ENCODE measurements at regions not wholly inside any gene's neighbourhood (a gene's known extent, or its start where the extent isn't known, plus 50 kb on each side); places are given as distances from the start of the nearest gene placed in this dataset.
A peak's percentile ranks its signal among the peaks of the same experiment; 100 is the strongest.

GRCh38 chr13:23947893-23948292 is 50.6 kb upstream of the C1QTNF9B start:
- Mint-ChIP-seq H3K4me3 (no peak overlapping the region), H3K27me3 (peaks cover 0 to 23% (median 12%) of the 10 kb centered on the region in 5 donors), H3K9me3 (no peaks in the 10 kb centered on the region), H3K27ac (no peak overlapping the region), H3K4me1 (peaks cover 0 to 2% (median 0%) of the 10 kb centered on the region in 7 donors), H3K36me3 (no peaks in the 10 kb centered on the region)
- H3K4me3 ChIP-seq (ENCODE audit: low read length): no peak overlapping the region
- ChIA-PET CTCF (no interaction called here), POLR2A (no interaction called here)
- no peaks in the 10 kb centered on the region for H3K9me3 ChIP-seq (ENCODE audit: control insufficient read depth in 2 of 3, low read length in 3 of 3)
- no peak overlapping the region for H3K27ac ChIP-seq (ENCODE audit: low read depth, low read length)
- no peaks in the 10 kb centered on the region for H3K36me3 ChIP-seq (ENCODE audit: control insufficient read depth in 2 of 3, insufficient read depth in 3 of 3, low read length in 3 of 3)
- no peaks in the 10 kb centered on the region for H3K27me3 ChIP-seq (ENCODE audit: control insufficient read depth in 2 of 2, insufficient read depth in 2 of 2, low read length in 2 of 2)
- DNase-seq (no peak), ATAC-seq (no peak)
- H3K4me1 ChIP-seq (ENCODE audit: control insufficient read depth in 2 of 2, insufficient read depth in 2 of 2, low read length in 2 of 2): no peaks in the 10 kb centered on the region
- intact Hi-C loops (cut with micrococcal nuclease): no loop called here

DNA sequence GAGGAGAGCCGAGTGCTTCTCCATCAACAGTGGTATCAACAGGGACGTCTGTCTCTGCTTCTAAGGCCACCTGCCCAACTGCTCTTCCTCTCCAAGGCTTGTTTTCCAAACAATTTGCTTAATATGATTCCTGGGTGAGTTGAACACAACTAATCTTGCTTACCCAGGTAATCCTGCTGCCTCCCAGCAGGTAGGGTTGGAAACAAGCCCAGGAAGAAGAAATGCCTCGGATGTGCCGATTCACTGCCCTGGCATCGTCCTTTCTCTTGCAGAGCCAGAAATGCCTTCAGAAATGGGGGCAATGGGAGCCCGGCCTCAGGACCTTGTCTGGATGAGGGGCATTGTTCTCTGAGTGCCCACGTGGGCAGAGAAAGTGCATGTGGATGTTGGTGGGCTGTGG is 51.9 kb upstream of the C1QTNF9B start:
- no peaks in the 10 kb centered on the region for H3K9me3 ChIP-seq (ENCODE audit: control insufficient read depth in 2 of 3, low read length in 3 of 3)
- H3K36me3 ChIP-seq (ENCODE audit: control insufficient read depth in 2 of 3, insufficient read depth in 3 of 3, low read length in 3 of 3): no peaks in the 10 kb centered on the region
- intact Hi-C loops (cut with micrococcal nuclease): no loop called here
- H3K27me3 ChIP-seq (ENCODE audit: control insufficient read depth in 2 of 2, insufficient read depth in 2 of 2, low read length in 2 of 2): no peaks in the 10 kb centered on the region
- Mint-ChIP-seq H3K4me3 (no peak overlapping the region), H3K4me1 (peaks cover 0 to 4% (median 0%) of the 10 kb centered on the region in 7 donors), H3K27me3 (peaks cover 0 to 23% (median 12%) of the 10 kb centered on the region in 5 donors), H3K36me3 (no peaks in the 10 kb centered on the region), H3K27ac (no peak overlapping the region), H3K9me3 (no peaks in the 10 kb centered on the region)
- no peak overlapping the region for H3K27ac ChIP-seq (ENCODE audit: low read depth, low read length)
- ChIA-PET POLR2A (no interaction called here), CTCF (no interaction called here)
- no peak for ATAC-seq
- H3K4me3 ChIP-seq (ENCODE audit: low read length): no peak overlapping the region
- no peak for DNase-seq
- H3K4me1 ChIP-seq (ENCODE audit: control insufficient read depth in 2 of 2, insufficient read depth in 2 of 2, low read length in 2 of 2): no peaks in the 10 kb centered on the region

DNA sequence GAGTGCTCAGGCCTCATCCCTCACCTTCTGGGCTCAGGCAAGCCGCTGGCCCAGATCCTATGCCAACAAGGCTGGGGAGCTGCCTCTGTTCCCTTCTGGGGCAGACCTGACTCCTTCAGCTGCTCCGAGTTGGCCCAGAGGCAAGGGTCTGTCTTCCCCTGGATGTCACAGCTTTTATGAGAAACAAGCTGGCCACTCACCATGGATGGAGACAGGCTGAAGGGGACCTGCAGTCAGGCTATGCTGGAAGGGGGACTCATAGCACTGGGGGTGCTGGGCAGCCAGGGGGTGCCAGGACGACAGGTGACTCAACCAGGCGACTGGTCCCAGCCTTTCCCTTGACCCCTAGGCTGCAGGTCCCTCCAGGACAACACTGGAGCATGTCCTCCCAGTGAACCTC is 52.4 kb upstream of the C1QTNF9B start:
- H3K27ac Mint-ChIP-seq: no peak overlapping the region
- no peaks in the 10 kb centered on the region for H3K4me1 ChIP-seq (ENCODE audit: control insufficient read depth in 2 of 2, insufficient read depth in 2 of 2, low read length in 2 of 2)
- peaks cover 0 to 5% (median 0%) of the 10 kb centered on the region in 7 donors for H3K4me1 Mint-ChIP-seq
- intact Hi-C loops (cut with micrococcal nuclease): no loop called here
- CTCF ChIA-PET: no interaction called here
- no peak for ATAC-seq
- no peaks in the 10 kb centered on the region for H3K36me3 ChIP-seq (ENCODE audit: control insufficient read depth in 2 of 3, insufficient read depth in 3 of 3, low read length in 3 of 3)
- DNase-seq: no peak
- H3K27me3 ChIP-seq (ENCODE audit: control insufficient read depth in 2 of 2, insufficient read depth in 2 of 2, low read length in 2 of 2): no peaks in the 10 kb centered on the region
- no peaks in the 10 kb centered on the region for H3K9me3 ChIP-seq (ENCODE audit: control insufficient read depth in 2 of 3, low read length in 3 of 3)
- no peaks in the 10 kb centered on the region for H3K9me3 Mint-ChIP-seq
- no peak overlapping the region for H3K4me3 ChIP-seq (ENCODE audit: low read length)
- no peak overlapping the region for H3K27ac ChIP-seq (ENCODE audit: low read depth, low read length)
- POLR2A ChIA-PET: no interaction called here
- peaks cover 0 to 3% (median 0%) of the 10 kb centered on the region in 5 donors for H3K36me3 Mint-ChIP-seq
- H3K4me3 Mint-ChIP-seq: no peak overlapping the region
- peaks cover 0 to 23% (median 12%) of the 10 kb centered on the region in 5 donors for H3K27me3 Mint-ChIP-seq

DNA sequence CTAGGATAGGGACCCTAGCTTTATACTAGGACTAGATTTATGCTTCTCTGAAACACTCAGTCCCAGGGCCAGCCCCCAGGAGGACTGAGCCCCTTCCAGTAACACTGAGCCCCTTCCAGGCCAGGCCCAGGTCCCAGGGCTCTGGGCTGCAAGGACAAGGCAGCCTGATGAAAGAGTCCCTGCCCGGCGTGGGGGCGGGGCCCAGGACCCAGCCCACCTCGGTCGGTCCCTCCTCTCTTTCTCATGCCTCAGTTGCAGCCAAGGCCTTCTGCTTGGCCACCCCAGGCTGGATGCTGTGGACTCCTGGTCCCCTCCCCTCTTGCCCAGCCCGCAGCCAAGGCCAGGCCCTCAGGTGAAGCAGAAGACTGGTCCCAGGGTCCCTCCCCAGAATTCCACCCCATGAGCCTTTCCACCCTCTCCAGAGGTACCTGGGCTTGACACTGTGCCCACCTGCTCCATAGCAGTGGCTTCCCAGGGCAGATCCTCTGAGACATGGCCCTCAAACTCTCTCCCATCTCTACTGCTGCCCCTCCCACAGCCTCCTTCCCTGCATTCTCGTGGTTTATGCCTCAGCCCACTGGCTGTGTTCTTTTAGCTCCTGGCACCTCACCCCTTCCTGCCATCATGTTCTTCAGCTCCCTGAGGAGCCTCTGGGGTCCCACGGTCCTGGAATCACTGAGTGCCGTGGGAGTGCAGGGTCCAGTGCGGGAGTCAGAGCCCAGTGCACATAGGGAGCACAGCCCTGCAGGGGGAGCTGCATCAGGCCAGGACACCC is 53.6 kb upstream of the C1QTNF9B start:
- H3K4me1 ChIP-seq (ENCODE audit: control insufficient read depth in 2 of 2, insufficient read depth in 2 of 2, low read length in 2 of 2): no peaks in the 10 kb centered on the region
- CTCF ChIA-PET: no interaction called here
- H3K4me3 ChIP-seq (ENCODE audit: low read length): no peak overlapping the region
- H3K4me3 Mint-ChIP-seq: no peak overlapping the region
- peak overlapping the region in 1 of 9 donors; percentile 43 for H3K27ac Mint-ChIP-seq
- peaks cover 0 to 25% (median 11%) of the 10 kb centered on the region in 5 donors for H3K27me3 Mint-ChIP-seq
- H3K36me3 Mint-ChIP-seq: peaks cover 0 to 3% (median 0%) of the 10 kb centered on the region in 5 donors
- peaks cover 0 to 14% (median 0%) of the 10 kb centered on the region in 7 donors for H3K4me1 Mint-ChIP-seq
- H3K9me3 Mint-ChIP-seq: no peaks in the 10 kb centered on the region
- no peaks in the 10 kb centered on the region for H3K36me3 ChIP-seq (ENCODE audit: control insufficient read depth in 2 of 3, insufficient read depth in 3 of 3, low read length in 3 of 3)
- ATAC-seq (no peak), DNase-seq (no peak)
- H3K27me3 ChIP-seq (ENCODE audit: control insufficient read depth in 2 of 2, insufficient read depth in 2 of 2, low read length in 2 of 2): no peaks in the 10 kb centered on the region
- no peak overlapping the region for H3K27ac ChIP-seq (ENCODE audit: low read depth, low read length)
- H3K9me3 ChIP-seq (ENCODE audit: control insufficient read depth in 2 of 3, low read length in 3 of 3): no peaks in the 10 kb centered on the region
- POLR2A ChIA-PET: no interaction called here
- intact Hi-C loops (cut with micrococcal nuclease): no loop called here

GRCh38 chr13:23952796-23953195 is 55.5 kb upstream of the C1QTNF9B start:
- DNase-seq (no peak), ATAC-seq (no peak)
- no peaks in the 10 kb centered on the region for H3K4me1 ChIP-seq (ENCODE audit: control insufficient read depth in 2 of 2, insufficient read depth in 2 of 2, low read length in 2 of 2)
- Mint-ChIP-seq H3K4me1 (peaks cover 0 to 20% (median 0%) of the 10 kb centered on the region in 7 donors), H3K4me3 (no peak overlapping the region), H3K27me3 (peaks cover 0 to 23% (median 0%) of the 10 kb centered on the region in 5 donors), H3K27ac (no peak overlapping the region), H3K36me3 (peaks cover 0 to 3% (median 0%) of the 10 kb centered on the region in 5 donors), H3K9me3 (no peaks in the 10 kb centered on the region)
- ChIA-PET POLR2A (no interaction called here), CTCF (no interaction called here)
- H3K9me3 ChIP-seq (ENCODE audit: control insufficient read depth in 2 of 3, low read length in 3 of 3): no peaks in the 10 kb centered on the region
- no peaks in the 10 kb centered on the region for H3K27me3 ChIP-seq (ENCODE audit: control insufficient read depth in 2 of 2, insufficient read depth in 2 of 2, low read length in 2 of 2)
- no peak overlapping the region for H3K4me3 ChIP-seq (ENCODE audit: low read length)
- no peaks in the 10 kb centered on the region for H3K36me3 ChIP-seq (ENCODE audit: control insufficient read depth in 2 of 3, insufficient read depth in 3 of 3, low read length in 3 of 3)
- intact Hi-C loops (cut with micrococcal nuclease): no loop called here
- no peak overlapping the region for H3K27ac ChIP-seq (ENCODE audit: low read depth, low read length)

DNA sequence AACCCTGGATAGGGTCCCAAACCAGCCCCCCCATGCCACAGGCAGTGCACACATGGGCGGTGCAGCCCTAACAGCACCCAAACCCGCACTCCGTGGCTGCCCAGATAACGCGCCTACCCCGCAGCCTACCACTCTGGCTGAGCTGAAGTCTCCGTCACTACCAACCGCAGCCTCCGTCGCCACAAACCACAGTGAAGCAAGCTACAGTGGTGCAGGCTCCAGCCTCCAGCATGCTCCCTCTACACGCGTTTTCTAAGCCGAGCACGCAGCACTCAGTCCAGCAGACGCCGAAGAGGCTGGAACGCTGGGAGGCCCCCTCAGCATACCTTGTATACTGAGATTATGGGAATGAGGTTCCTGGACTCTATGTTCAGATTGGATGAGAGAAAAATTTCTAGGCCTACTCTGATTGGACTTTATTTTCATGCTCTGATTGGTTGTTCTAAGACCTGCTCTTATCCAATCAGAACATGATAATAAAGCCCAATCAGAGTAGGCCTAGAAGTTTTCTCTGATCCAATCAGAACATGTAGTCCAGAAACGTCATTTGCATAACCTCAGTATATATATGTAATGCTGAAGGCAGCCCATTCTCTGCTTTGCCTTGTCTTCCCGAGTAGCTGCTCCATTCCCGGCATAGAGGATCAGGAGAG is 56.7 kb upstream of the C1QTNF9B start:
- Mint-ChIP-seq H3K4me3 (no peak overlapping the region), H3K27me3 (peaks cover 0 to 23% (median 0%) of the 10 kb centered on the region in 5 donors), H3K36me3 (peaks cover 0 to 3% (median 0%) of the 10 kb centered on the region in 5 donors), H3K27ac (no peak overlapping the region), H3K9me3 (no peaks in the 10 kb centered on the region), H3K4me1 (peaks cover 0 to 20% (median 0%) of the 10 kb centered on the region in 7 donors)
- intact Hi-C loops (cut with micrococcal nuclease): no loop called here
- Histone ChIP-seq H3K36me3 (ENCODE audit: control insufficient read depth in 2 of 3, insufficient read depth in 3 of 3, low read length in 3 of 3) (no peaks in the 10 kb centered on the region), H3K9me3 (ENCODE audit: control insufficient read depth in 2 of 3, low read length in 3 of 3) (no peaks in the 10 kb centered on the region), H3K4me3 (ENCODE audit: low read length) (no peak overlapping the region), H3K27ac (ENCODE audit: low read depth, low read length) (no peak overlapping the region), H3K27me3 (ENCODE audit: control insufficient read depth in 2 of 2, insufficient read depth in 2 of 2, low read length in 2 of 2) (no peaks in the 10 kb centered on the region), H3K4me1 (ENCODE audit: control insufficient read depth in 2 of 2, insufficient read depth in 2 of 2, low read length in 2 of 2) (no peaks in the 10 kb centered on the region)
- ATAC-seq (no peak), DNase-seq (no peak)
- ChIA-PET POLR2A (no interaction called here), CTCF (no interaction called here)

DNA sequence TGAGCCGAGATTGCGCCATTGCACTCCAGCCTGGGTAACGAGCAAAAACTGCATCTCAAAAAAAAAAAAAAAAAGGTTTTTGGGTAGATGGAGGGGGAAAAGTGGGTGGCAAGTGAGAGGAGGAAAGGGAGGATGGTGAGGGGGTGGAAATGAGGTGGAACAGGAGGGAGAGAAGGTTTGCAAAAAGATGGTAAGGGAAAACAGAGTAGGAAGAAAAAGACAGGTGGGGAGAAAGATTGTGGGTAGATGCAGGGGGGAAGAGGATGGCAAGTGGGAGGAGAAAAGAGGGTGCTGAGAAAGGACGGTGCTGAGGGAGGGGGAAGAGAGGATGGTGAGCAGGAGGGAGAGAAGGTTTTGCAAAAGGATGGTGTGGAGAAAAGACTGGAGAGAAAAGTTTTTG is 57.8 kb upstream of the C1QTNF9B start:
- peak overlapping the region in 1 of 10 donors; percentile 36 for H3K4me3 Mint-ChIP-seq
- DNase-seq (no peak), ATAC-seq (no peak)
- H3K27ac Mint-ChIP-seq: no peak overlapping the region
- ChIA-PET CTCF (interaction anchor here (0.6 kb wide), 1 partner anchor 15 kb away, joined by 3 read pairs; no protein-coding TSS in a partner anchor), POLR2A (no interaction called here)
- Histone ChIP-seq H3K4me1 (ENCODE audit: control insufficient read depth in 2 of 2, insufficient read depth in 2 of 2, low read length in 2 of 2) (no peaks in the 10 kb centered on the region), H3K9me3 (ENCODE audit: control insufficient read depth in 2 of 3, low read length in 3 of 3) (no peaks in the 10 kb centered on the region), H3K27ac (ENCODE audit: low read depth, low read length) (no peak overlapping the region), H3K27me3 (ENCODE audit: control insufficient read depth in 2 of 2, insufficient read depth in 2 of 2, low read length in 2 of 2) (no peaks in the 10 kb centered on the region), H3K36me3 (ENCODE audit: control insufficient read depth in 2 of 3, insufficient read depth in 3 of 3, low read length in 3 of 3) (no peaks in the 10 kb centered on the region), H3K4me3 (ENCODE audit: low read length) (no peak overlapping the region)
- H3K9me3 Mint-ChIP-seq: no peaks in the 10 kb centered on the region
- peaks cover 0 to 3% (median 0%) of the 10 kb centered on the region in 5 donors for H3K36me3 Mint-ChIP-seq
- H3K27me3 Mint-ChIP-seq: peaks cover 0 to 23% (median 0%) of the 10 kb centered on the region in 5 donors
- H3K4me1 Mint-ChIP-seq: peaks cover 0 to 27% (median 0%) of the 10 kb centered on the region in 7 donors
- intact Hi-C loops (cut with micrococcal nuclease): no loop called here
